GM18502 (cell line): ENCODE measurements at regions not wholly inside any gene's neighbourhood (a gene's known extent, or its start where the extent isn't known, plus 50 kb on each side); places are given as distances from the start of the nearest gene placed in this dataset.

Experiments
- ATAC-seq: cut with Tn5 transposase; IDR thresholded peaks from one replicate; pipeline ENCODE4 v1.9.1; 2021; ENCODE audit warnings: mild to moderate bottlenecking; ENCODE audit not compliant: unreplicated experiment, poor library complexity

DNA sequence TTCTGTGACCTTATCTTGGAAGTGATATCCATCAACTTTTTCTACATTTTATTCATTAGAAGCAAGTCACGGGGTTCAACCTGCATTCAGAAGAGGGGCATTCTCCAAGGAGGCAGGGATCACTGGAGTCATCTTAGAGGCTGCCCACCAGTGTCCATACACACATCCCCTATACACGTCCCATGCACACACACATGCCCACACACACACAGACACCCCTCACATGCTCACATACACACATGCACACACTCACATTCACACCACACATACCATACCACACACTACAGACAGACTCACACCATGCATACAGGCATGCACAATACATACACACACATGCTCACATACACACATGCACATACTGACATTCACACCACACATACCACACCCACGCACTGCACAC is 884.7 kb downstream of the TBC1D22A start:
- ATAC-seq = no peak

DNA sequence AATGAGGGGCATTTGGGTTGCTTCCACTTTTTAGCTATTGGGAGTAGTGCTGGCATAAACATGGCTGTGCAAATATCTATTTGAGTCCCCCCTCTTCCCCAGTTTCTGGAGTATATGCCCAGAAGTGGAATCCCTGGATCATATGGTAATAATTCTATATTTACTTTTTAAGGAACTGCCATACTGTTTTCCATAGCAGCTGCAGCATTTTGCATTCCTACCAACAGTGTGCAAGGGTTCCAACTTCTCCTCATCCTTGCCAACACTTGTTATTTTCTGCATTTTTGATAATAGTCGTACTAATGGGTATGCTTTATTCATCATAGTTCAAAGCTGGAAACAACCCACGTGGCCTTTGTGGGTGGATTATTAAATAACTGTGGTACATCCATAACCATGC is 883.5 kb downstream of the TBC1D22A start:
- ATAC-seq = no peak

DNA sequence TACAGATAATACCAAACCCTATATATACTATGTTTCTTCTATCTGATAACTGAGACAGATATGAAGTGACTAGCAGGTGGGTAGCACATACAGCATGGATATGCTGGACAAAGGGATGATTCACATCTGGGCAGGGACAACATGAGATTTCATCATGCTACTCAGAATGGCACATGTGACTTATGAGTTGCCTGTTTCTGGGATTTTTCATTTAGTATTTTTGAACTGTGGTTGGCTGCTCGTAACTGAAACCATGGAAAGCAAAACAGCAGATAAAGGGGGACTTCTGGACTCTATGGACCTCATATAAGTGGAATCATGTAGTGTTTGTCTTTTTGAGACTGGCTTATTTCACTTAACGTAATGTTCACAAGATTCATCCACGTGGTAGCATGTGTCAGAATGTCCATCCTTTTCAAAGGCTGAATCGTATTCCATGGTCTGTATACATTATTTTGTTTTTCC is 883.0 kb downstream of the TBC1D22A start:
- ATAC-seq = no peak

DNA sequence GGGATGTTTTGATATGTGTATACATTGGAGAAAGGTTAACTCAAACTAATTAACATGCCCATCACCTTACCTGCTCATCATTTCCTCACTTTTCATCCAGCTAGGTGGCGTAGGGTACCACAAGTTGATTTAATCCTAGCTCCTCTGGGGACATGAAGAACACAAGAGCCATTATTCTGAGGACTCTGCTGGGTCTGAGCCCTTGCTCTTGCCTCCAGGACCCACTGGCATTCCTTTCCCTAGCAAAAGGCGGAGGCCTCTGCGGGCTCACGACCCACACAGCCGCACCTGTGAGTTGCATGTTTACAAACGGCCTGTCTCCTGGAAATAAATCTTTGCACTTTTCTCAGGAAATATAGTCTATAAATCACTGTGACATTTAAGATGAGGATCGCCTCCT is 871.9 kb downstream of the TBC1D22A start:
- ATAC-seq = no peak

DNA sequence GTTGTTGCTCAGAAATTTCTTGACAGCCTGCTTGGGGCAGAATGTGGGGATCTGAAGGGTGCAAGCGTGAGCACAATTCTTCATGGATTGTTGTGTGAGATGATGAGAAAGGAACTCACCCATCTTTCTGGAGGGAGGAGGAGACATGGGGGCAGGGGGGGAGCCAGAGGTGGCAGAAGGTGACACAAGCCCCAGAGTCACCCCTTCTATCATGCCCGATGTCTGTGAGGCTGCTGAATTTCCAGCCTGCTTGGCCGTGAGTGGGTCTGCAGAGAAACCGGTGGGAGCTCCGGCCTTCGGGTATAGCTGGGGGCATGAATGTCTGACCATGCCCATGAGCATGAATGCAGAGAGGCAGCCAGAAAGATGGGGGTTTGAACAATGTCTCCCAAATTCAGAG is 870.7 kb downstream of the TBC1D22A start:
- no peak for ATAC-seq

DNA sequence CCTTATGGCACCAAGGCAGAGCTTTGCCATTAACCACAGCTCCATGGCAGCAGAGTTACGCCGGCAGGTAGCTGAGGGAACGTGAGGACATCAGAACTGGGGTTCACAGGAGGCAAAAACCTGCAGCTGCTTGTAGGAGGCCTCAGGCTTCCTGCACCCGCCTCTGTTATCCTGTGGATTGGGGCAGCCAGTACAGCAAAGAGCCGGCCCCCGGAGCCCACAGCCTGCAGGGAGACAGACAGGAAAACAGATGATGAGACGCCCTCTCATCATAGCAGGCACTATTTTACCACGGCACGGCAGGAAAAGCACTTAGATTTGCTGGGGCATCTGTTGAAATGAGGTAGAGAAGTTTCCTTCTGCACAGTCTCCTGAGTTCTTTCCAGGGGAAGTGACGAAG is 870.3 kb downstream of the TBC1D22A start:
- ATAC-seq = no peak

DNA sequence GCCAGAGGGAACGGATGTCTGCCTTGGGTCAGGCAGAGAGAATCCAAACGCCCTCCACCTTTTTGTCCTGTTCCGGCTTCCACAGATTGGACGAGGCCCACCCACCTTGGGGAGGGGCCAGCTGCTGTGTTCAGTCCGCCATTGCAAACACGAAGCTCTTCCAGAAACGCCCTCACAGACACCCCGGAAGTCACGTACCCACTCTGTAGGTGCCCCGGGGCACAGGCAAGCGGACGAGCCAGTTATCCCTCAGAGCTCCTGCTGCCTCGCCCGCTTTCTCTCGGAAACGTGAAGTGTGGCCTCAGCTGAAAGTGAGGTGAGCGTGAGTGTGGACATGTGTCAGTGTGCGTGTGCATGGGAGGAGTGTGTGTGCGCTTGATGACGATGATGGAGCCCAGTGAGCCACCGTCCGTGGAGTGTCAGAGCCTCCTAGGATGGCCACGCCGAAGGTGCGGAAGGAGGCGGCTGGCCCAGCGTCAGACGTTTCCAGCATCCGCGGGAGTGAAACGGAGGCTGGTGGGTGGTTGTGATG is 869.2 kb downstream of the TBC1D22A start:
- no peak for ATAC-seq

DNA sequence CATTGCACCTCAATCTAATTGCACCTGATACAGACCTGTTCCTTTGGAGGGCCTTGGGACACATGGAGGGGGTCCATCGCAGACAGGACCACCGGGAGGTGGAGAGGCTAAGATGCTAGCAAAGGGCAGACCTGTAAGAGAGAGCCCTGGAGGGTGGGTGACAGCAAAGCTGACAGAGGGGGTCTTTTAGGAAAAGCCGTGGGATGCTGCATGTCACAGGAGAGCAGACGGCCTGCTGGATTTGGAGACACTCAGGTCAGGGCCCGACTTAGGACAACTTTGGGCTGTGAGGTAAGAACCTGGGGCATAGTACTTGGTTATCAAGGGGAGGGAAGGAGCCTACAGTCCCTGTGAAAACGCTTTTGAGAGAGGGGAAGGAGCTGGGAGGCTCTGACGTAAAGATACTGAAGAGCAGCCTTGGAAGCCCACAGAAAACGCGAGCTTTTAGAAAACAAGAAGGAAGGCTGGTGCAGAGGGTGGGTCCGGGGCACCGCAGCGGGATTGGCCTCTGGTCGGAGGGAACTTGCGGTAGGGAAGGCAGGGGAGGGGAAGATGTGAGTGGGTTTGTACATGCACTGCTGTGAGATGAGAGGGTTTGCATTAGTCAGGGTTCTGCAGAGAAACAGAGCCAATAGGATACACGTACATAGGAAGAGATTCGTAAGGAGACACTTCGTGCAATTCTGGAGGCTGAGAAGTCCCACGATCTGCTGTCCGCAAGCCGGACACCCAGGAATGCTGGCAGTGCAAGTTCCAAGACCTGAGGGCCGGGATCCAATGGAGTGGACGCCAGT is 868.5 kb downstream of the TBC1D22A start:
- ATAC-seq = no peak

DNA sequence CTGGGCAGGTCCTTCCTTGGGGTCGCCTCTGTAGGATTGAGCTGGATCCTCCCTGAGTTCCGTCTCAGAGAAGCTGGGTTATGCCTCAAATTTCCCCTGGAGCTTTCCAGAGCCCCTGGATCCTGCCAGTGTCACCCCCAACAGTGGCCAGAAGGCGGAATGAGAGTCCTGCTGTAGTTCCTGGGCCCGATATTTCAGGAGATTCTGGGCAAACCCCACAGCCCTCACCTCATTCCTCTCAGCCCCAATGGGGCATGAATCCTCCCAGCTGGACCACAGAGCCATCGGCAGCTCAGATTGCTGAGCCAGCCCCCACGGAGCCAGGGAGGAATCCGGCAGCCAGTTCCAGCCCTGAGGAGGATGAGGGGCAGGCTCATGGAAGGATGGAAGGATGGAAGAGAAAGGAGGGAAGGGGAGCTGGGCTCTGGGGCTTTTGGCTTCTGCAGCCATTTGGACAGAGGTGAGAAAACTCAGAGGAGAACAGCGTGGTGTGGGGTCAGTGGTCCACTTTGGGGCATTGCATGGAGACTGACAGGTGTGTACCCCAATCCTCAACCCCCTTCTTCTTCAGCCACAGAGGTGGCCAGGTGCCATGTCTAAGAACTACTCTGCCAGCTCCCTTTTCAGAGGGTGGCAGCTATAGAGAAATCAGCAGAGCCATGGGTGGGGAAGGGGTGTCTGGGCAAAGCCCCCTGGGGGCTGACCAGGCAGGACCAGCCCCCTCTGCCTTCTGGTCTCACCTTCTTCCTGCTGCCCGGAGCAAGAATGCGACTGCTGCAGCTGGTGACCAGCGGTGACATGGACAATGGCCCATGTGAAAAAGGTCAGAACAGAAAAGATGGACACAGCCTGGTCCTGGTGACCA is 867.6 kb downstream of the TBC1D22A start:
- no peak for ATAC-seq

DNA sequence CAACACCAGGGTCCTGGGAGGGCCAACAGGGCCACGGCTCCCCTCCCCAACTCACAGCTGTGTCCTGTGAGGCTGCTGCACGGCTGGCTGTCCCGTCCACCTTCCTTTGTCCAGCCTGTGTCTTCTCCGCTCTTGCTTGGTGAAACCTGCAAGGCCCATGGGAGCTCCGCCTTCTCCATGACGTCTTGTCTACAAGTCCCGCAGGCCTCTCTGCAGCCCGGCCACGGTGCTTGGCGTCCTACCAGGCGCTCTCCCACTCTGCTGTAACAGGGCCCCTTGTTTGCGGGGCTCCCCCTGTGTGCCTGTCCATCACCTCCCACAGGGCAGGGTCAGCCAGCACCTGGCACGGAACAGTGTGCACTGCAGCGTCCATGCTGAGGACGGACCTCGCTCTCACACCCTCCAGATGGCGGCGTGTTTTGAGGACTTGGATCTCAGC is 866.8 kb downstream of the TBC1D22A start:
- no peak for ATAC-seq

DNA sequence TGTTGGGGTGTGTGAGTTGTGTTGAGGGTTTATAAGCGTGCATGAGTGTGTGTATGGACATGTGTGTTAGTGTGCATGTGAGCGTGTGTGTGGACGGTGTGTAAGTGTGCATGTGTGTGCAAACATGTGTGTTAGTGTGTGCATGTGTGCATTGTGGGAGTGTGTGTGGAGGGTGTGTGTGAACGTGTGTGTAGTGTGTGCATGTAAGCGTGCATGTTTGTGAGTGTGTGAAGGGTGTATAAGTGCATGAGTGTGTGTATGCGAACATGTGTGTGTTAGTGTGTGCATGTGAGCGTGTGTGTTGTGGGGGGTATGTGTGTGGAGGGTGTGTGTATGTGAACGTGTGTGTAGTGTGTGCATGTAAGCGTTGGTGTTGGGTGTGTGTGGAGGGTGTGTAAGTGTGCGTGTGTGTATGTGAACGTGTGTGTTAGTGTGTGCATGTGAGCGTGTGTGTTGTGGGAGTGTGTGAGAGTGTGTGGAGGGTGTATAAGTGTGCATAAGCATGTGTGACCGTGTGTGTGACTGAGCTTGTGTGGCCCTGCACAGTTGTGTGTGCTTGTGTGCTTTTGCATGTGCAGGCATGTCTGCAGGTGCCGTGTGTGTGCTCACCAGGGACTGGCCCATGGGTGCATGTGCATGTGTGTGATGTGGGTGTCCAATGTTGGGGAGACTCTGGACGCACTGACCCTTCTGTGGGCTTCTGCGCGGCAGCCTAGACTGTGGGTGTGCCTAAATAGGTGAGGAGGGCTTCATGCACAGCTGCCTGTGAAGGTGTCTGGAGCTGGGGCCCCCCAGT is 866.2 kb downstream of the TBC1D22A start:
- no peak for ATAC-seq

DNA sequence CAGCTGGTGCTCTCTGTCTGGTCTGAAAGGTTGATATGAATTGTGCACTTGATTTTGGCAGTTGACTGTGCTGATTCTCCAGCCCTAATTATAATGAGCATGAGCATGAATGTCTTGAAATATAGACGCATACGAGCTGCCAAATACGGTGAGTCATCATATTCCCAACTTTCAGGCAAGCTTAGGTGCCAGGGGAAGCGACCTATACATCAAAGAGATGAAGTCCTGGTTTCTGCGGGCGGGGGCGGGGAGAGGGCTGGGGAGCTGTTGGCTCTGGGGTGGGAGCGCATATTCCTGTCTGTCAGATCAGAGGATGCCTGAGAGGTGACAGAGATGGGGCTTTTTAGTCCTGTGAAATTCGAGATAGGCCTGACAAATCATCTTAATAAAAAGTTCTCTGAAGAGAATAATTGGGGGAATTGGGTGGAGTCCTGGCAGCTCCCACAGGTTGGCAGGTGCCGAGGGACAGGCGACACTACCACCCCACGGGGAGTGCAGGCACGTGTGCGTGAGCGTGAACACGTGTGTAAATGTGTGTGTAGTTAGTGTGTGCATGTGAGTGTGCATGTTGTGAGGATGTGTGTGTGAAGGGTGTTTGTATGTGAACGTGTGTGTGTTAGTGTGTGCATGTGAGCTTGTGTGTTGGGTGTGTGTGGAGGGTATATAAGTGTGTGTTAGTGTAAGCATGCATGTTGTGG is 865.3 kb downstream of the TBC1D22A start:
- no peak for ATAC-seq

DNA sequence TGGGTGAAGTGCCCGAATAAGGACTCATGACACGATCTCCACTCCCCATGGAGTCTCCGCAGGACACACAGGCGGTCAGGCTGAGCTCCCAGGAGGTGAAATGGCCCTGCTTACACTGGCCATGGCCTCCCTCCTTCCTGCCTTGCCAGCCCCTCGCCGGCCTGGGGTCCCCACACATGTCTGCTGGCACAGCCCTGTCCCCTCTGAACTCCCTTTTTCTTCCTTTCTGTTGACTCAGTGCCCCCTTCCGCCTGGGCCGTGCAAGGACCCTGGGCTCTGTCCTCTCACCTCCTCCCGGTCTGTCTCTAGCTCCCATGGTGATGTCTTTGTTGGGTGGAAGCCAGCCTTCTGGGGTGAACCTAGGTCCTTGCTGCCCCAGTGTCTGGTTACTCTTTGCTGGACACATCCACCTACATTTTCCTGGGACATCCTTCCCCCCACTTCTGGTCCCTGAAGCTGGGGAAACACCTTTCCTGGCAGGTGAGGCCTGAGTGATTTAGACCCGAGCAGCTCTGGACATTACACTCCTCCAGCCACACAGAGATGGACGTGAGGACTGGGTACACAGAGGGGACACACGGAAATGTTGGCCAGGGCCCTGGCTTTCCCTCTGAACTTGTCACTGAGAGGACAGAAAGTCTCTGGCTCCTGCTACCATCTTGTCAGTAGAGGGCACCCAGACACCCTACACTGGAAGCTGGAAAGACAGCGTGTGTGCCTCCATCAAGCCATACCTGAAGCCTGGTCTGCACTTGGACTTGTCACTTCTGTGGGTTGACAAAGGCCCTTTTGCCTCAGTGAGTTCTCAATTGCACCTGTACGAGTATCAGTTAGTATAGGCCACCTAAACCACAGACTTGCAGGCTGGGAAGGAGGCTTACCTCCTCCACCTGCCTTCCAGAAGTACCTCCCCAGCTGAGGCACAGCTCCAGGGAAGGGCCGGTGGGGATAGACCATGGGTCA is 864.3 kb downstream of the TBC1D22A start:
- ATAC-seq = no peak

DNA sequence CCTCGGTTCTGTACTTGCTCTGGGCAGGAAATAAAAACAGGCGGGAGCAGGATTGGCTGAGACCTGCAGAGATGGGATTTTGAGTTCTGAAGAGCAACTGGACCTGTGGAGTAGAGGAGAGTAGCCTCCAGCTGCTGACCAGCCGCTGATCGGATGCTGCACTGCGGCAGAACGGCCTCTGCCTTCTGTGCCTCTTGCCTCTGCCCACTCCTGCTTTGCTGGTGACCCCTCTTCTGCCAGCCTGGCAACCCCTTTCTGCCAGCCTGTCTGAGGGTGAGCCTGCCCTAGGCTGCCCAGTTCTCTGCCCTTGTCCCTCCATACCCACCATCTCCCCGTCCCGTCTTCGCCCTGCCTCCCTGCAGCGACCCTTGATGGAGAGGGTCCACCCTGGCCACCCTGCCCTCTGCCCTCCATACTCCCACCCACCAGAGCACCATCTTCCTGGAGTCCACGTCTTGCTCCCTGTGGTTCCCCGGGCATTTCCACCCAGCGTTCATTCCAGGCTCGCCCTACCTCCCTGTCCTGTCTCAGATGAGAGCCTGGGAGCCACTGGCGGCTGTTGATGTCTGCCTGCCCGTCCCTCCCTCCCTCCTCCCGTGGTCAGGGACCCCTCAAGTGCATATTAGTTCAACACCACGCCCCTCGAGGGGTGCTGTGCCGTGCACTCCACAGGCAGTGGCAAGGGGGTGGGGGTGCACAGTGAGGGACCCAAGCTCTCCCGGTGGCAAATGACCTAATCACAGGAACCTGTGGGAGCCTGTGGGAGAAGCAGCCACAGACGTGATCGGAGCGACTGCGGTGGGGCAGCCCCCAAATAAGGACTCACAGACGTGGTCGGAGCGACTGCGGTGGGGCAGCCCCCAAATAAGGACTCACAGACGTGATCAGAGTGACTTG is 863.3 kb downstream of the TBC1D22A start:
- ATAC-seq = no peak

DNA sequence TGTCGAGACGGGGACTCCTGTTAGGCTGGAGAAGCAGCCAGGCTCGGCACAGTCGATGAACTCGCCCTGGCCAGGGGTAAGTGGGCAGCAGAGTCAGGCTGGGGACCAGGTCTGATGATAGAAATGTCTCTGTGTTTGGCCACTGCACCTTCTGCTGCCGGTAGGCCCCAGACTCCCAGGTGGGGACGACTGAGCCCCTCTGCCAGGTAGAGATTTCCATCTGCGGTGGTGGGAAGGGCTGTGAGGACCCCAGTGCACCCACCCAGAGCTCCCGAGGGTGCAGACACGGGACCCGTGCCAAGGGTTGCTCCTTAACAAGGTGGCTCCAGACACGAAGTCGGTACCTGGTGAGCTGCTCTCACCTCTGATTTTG is 862.5 kb downstream of the TBC1D22A start:
- no peak for ATAC-seq

DNA sequence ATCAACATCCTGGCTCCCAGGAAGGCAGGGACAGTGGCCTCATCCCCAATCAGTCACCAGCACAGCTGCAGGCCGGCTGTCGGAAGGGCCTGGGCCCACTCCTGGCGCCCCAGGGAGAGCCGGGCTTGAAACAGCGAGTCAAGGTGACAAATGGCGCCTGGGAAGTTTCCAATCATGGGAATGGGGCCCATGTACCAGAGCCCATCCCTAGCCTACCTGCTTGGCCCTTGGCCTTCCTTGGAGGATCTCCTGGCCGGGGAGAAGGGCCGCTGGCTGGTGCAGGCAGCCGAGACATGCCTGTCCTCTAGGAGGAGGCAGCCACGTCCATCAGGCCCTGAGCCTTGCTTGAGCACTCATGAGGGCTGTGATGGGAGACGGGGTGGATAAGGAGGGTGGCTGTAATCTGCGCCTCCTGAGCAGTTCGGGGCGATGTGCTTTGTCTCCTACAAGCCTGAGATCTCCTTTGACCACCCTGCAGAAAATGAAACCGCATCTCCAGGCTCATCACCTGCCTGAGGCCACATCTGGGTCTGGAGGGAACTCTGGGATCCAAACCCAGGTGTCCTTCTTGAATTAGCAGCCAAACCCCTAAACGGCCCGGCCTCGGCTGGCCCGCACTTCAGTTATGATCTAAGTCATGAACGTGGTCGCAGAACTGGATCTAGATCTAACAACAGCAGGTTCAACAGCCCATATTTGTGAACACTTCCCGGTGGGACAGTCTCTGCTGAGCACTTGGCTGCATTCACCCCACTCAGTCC is 862.0 kb downstream of the TBC1D22A start:
- no peak for ATAC-seq

DNA sequence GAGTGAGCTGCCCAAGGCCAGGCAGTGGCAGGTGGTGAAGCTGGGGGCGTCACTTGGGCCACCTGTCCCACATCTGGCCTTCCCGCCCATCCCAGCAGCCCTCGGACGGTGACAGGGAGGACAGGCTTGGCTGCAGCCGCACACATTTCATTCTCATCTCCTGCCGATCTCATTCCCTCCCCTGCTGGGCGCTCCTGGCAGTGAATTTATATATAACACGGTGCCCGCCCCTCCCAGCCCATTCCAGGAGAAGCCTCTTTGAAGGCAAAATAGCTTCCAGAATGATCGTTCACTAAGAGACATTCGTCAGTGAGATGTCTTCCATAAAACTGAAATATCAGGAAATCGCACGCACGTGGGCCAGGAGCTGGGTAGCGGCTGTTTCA is 861.3 kb downstream of the TBC1D22A start:
- ATAC-seq = no peak
